Stimulated activated CD8-positive, alpha-beta memory T cell treated with anti-CD3 and anti-CD28 coated beads, Interleukin-12 subunit alpha, Interleukin-12 subunit beta, amount 100 ng/mL, for 1 hour (primary cell): ENCODE measurements at regions not wholly inside any gene's neighbourhood (a gene's known extent, or its start where the extent isn't known, plus 50 kb on each side); places are given as distances from the start of the nearest gene placed in this dataset.
"Not testable (repeated sequence)": the region's sequence is repeated elsewhere in the genome, so short reads cannot be mapped to it uniquely, and the experiment has no call there.

Experiments used
- DNase-seq: peaks from one replicate; pipeline ENCODE4 v3.0.0-alpha.2; 2020; ENCODE audit warnings: low read depth

GRCh38 chr2:44051593-44052347, 56.0 kb upstream of the LRPPRC start:
- no peak for DNase-seq

GRCh38 chr2:44052584-44052983, 56.8 kb upstream of the LRPPRC start:
- DNase-seq = no peak

- DNase-seq = no peak
These were observed 57.3 kb upstream of the LRPPRC start for GRCh38 chr2:44053052-44053451.

GRCh38 chr2:44053456-44053855, 57.7 kb upstream of the LRPPRC start:
- DNase-seq = no peak

- DNase-seq = no peak
These were observed 59.4 kb upstream of the LRPPRC start for GRCh38 chr2:44055229-44055628.

- DNase-seq = no peak
These were observed 59.9 kb upstream of the LRPPRC start for GRCh38 chr2:44055664-44056063.

GRCh38 chr2:44056947-44057346, 61.2 kb upstream of the LRPPRC start:
- DNase-seq = no peak

GRCh38 chr2:44060286-44060685, 64.5 kb upstream of the LRPPRC start:
- DNase-seq = not testable (repeated sequence)

- DNase-seq = no peak
These were observed 65.2 kb upstream of the LRPPRC start for GRCh38 chr2:44060990-44061389.

GRCh38 chr2:44061469-44061868, 65.7 kb upstream of the LRPPRC start:
- DNase-seq = no peak

GRCh38 chr2:44061876-44062275, 66.1 kb upstream of the LRPPRC start:
- DNase-seq = no peak

GRCh38 chr2:44063033-44063432, 67.2 kb upstream of the LRPPRC start:
- no peak for DNase-seq

- DNase-seq = not testable (repeated sequence)
These were observed 68.5 kb upstream of the LRPPRC start for GRCh38 chr2:44064281-44064680.

GRCh38 chr2:44067012-44067790, 71.4 kb upstream of the LRPPRC start:
- not testable (repeated sequence) for DNase-seq

- not testable (repeated sequence) for DNase-seq
These were observed 72.0 kb upstream of the LRPPRC start for GRCh38 chr2:44067791-44068181.

- no peak for DNase-seq
These were observed 75.8 kb upstream of the LRPPRC start for GRCh38 chr2:44071454-44072046.

GRCh38 chr2:44073667-44074066, 77.9 kb upstream of the LRPPRC start:
- not testable (repeated sequence) for DNase-seq

- not testable (repeated sequence) for DNase-seq
These were observed 79.0 kb upstream of the LRPPRC start for GRCh38 chr2:44074795-44075194.

GRCh38 chr2:44075541-44075940, 79.8 kb upstream of the LRPPRC start:
- DNase-seq = no peak

GRCh38 chr2:44077942-44078511, 82.2 kb upstream of the LRPPRC start:
- no peak for DNase-seq

GRCh38 chr2:44079686-44080085, 83.9 kb upstream of the LRPPRC start:
- DNase-seq = no peak

- no peak for DNase-seq
These were observed 85.6 kb upstream of the PPM1B start for GRCh38 chr2:44083054-44083453.

GRCh38 chr2:44084850-44085249, 83.8 kb upstream of the PPM1B start:
- no peak for DNase-seq
